HEK293 (cell line): ENCODE measurements at regions not wholly inside any gene's neighbourhood (a gene's known extent, or its start where the extent isn't known, plus 50 kb on each side); places are given as distances from the start of the nearest gene placed in this dataset.

ENCODE experiments used
- CTCF ChIA-PET: fragments of 350-600 bp; formaldehyde crosslinking; extraction: SDS; loops from one replicate; lab custom pipeline; 2021; ENCODE audit warnings: antibody characterized with exemption; lab: Yijun Ruan, JAX
- POLR2A ChIA-PET: fragments of 300-600 bp; formaldehyde crosslinking; extraction: SDS; loops from one replicate; lab custom pipeline; 2020; ENCODE audit warnings: antibody characterized with exemption, inconsistent platforms; lab: Yijun Ruan, JAX
- H3K27ac ChIP-seq: fragments of 200-500 bp; sonication (Bioruptor generic); 2 replicates; pipeline ENCODE4 v1.5.1; 2014; ENCODE audit warnings: low read depth, low read length, control low read depth, inconsistent platforms; ENCODE audit errors: extremely low read depth
- H3K36me3 ChIP-seq, 2 experiments: fragments of 200-500 bp in 1 of 2; sonication (Bioruptor generic) in 1 of 2; 1 replicate in 1 of 2; 2 replicates in 1 of 2; pipeline ENCODE4 v1.5.1; 2014 to 2017; ENCODE audit warnings: inconsistent platforms in 2 of 2, low read length in 2 of 2; ENCODE audit not compliant: control insufficient read depth in 2 of 2, insufficient read depth in 1 of 2
- H3K4me1 ChIP-seq: fragments of 200-500 bp; sonication (Bioruptor generic); 2 replicates; pipeline ENCODE4 v1.5.1; 2014; ENCODE audit warnings: mild to moderate bottlenecking, low read length, inconsistent platforms; ENCODE audit not compliant: control insufficient read depth, insufficient read depth
- H3K4me3 ChIP-seq: 2 replicates; pipeline ENCODE4 v1.5.1; 2011; ENCODE audit warnings: low read depth, mild to moderate bottlenecking, control low read depth, low read length, moderate library complexity
- H3K9me3 ChIP-seq: fragments of 200-500 bp; sonication (Bioruptor generic); 2 replicates; pipeline ENCODE4 v1.5.1; 2014; ENCODE audit warnings: low read depth, low read length, inconsistent platforms; ENCODE audit not compliant: control insufficient read depth, insufficient read depth
- FEZF1 ChIP-seq: fragments of 450-650 bp; formaldehyde crosslinking; IDR thresholded peaks from 2 replicates; pipeline ENCODE4 v1.5.1; 2016; ENCODE audit warnings: missing biosample characterization, missing genetic modification characterization
- MZF1 ChIP-seq: fragments of 450-650 bp; formaldehyde crosslinking; IDR thresholded peaks from 2 replicates; pipeline ENCODE4 v1.5.1; 2017; ENCODE audit warnings: missing biosample characterization, missing genetic modification characterization, borderline replicate concordance
- PRDM1 ChIP-seq: fragments of 450-650 bp; formaldehyde crosslinking; IDR thresholded peaks from 2 replicates; pipeline ENCODE4; 2016; ENCODE audit warnings: missing biosample characterization, missing genetic modification characterization
- PRDM4 ChIP-seq: fragments of 450-650 bp; formaldehyde crosslinking; IDR thresholded peaks from 2 replicates; pipeline ENCODE4 v1.5.1; 2017; ENCODE audit warnings: missing biosample characterization, missing genetic modification characterization
- SP7 ChIP-seq: fragments of 450-650 bp; formaldehyde crosslinking; IDR thresholded peaks from 2 replicates; pipeline ENCODE4 v1.5.1; 2016; ENCODE audit warnings: missing biosample characterization, missing genetic modification characterization
- WT1 ChIP-seq: fragments of 450-650 bp; formaldehyde crosslinking; IDR thresholded peaks from 2 replicates; pipeline ENCODE4 v1.5.1; 2016; ENCODE audit warnings: missing biosample characterization, missing genetic modification characterization
- ZFP3 ChIP-seq: fragments of 450-650 bp; formaldehyde crosslinking; IDR thresholded peaks from 2 replicates; pipeline ENCODE4 v1.5.1; 2016; ENCODE audit warnings: low read depth, missing biosample characterization, missing genetic modification characterization
- ZNF121 ChIP-seq: fragments of 450-650 bp; formaldehyde crosslinking; IDR thresholded peaks from 2 replicates; pipeline ENCODE4 v1.5.1; 2016; ENCODE audit warnings: missing biosample characterization, missing genetic modification characterization
- ZNF155 ChIP-seq: fragments of 450-650 bp; formaldehyde crosslinking; IDR thresholded peaks from 2 replicates; pipeline ENCODE4 v1.5.1; 2016; ENCODE audit warnings: missing biosample characterization, missing genetic modification characterization
- ZNF175 ChIP-seq: fragments of 450-650 bp; formaldehyde crosslinking; IDR thresholded peaks from 2 replicates; pipeline ENCODE4 v1.5.1; 2016; ENCODE audit warnings: missing biosample characterization, missing genetic modification characterization
- ZNF202 ChIP-seq: fragments of 450-650 bp; formaldehyde crosslinking; IDR thresholded peaks from 2 replicates; pipeline ENCODE4 v1.5.1; 2016; ENCODE audit warnings: missing biosample characterization, missing genetic modification characterization, borderline replicate concordance
- ZNF239 ChIP-seq: fragments of 450-650 bp; formaldehyde crosslinking; IDR thresholded peaks from 2 replicates; pipeline ENCODE4 v1.5.1; 2016; ENCODE audit warnings: missing biosample characterization, missing genetic modification characterization
- ZNF248 ChIP-seq: fragments of 450-650 bp; formaldehyde crosslinking; IDR thresholded peaks from 2 replicates; pipeline ENCODE4 v1.5.1; 2017; ENCODE audit warnings: missing biosample characterization, missing genetic modification characterization
- ZNF302 ChIP-seq: fragments of 450-650 bp; formaldehyde crosslinking; IDR thresholded peaks from 2 replicates; pipeline ENCODE4 v1.5.1; 2016; ENCODE audit warnings: missing biosample characterization, missing genetic modification characterization, low read depth
- ZNF449 ChIP-seq: fragments of 450-650 bp; formaldehyde crosslinking; IDR thresholded peaks from 2 replicates; pipeline ENCODE4 v1.5.1; 2017; ENCODE audit warnings: missing biosample characterization, mild to moderate bottlenecking, missing genetic modification characterization, moderate library complexity
- ZNF560 ChIP-seq: fragments of 450-650 bp; formaldehyde crosslinking; IDR thresholded peaks from 2 replicates; pipeline ENCODE4 v1.5.1; 2017; ENCODE audit warnings: missing biosample characterization, missing genetic modification characterization, borderline replicate concordance
- ZNF585B ChIP-seq: fragments of 450-650 bp; formaldehyde crosslinking; IDR thresholded peaks from 2 replicates; pipeline ENCODE4 v1.5.1; 2016; ENCODE audit warnings: missing biosample characterization, missing genetic modification characterization
- ZNF621 ChIP-seq: fragments of 450-650 bp; formaldehyde crosslinking; IDR thresholded peaks from 2 replicates; pipeline ENCODE4 v1.5.1; 2017; ENCODE audit warnings: missing biosample characterization, missing genetic modification characterization
- ZNF623 ChIP-seq: fragments of 450-650 bp; formaldehyde crosslinking; IDR thresholded peaks from 2 replicates; pipeline ENCODE4 v1.5.1; 2016; ENCODE audit warnings: missing biosample characterization, missing genetic modification characterization
- ZNF626 ChIP-seq: fragments of 450-650 bp; sonication (Bioruptor Pico); formaldehyde crosslinking; IDR thresholded peaks from 2 replicates; pipeline ENCODE4 v1.5.1; 2018; ENCODE audit warnings: missing biosample characterization, missing genetic modification characterization, inconsistent platforms
- ZNF660 ChIP-seq: fragments of 450-650 bp; IDR thresholded peaks from 2 replicates; pipeline ENCODE4 v1.5.1; 2018; ENCODE audit warnings: missing biosample characterization, mild to moderate bottlenecking, missing genetic modification characterization
- ZNF701 ChIP-seq: fragments of 450-650 bp; formaldehyde crosslinking; IDR thresholded peaks from 2 replicates; pipeline ENCODE4 v1.5.1; 2016; ENCODE audit warnings: missing biosample characterization, missing genetic modification characterization
- ZNF76 ChIP-seq: fragments of 450-650 bp; formaldehyde crosslinking; IDR thresholded peaks from 2 replicates; pipeline ENCODE4; 2016; ENCODE audit warnings: low read depth, missing biosample characterization, missing genetic modification characterization, borderline replicate concordance
- ZSCAN5A ChIP-seq: fragments of 450-650 bp; formaldehyde crosslinking; IDR thresholded peaks from 2 replicates; pipeline ENCODE4 v1.5.1; 2016; ENCODE audit warnings: missing biosample characterization, missing genetic modification characterization
- TF ChIP-seq, protein P1 (sequence below): fragments of 450-650 bp; formaldehyde crosslinking; IDR thresholded peaks from 2 replicates; pipeline ENCODE4 v1.5.1; 2016; ENCODE audit warnings: missing biosample characterization, missing genetic modification characterization

- TF ChIP-seq ZNF239 (tag by site-specific recombination) (no peak), SP7 (tag by site-specific recombination) (no peak), ZSCAN5A (tag by site-specific recombination) (no peak), ZNF175 (tag by site-specific recombination) (no peak), ZNF248 (no peak), ZFP3 (no peak), ZNF623 (tag by site-specific recombination) (no peak), ZNF76 (tag by site-specific recombination) (no peak), ZNF560 (tag by site-specific recombination) (no peak), ZNF585B (tag by site-specific recombination) (no peak)
Measured at GRCh38 chr15:39491115-39491885, 89.6 kb upstream of the THBS1 start (continued).

DNA sequence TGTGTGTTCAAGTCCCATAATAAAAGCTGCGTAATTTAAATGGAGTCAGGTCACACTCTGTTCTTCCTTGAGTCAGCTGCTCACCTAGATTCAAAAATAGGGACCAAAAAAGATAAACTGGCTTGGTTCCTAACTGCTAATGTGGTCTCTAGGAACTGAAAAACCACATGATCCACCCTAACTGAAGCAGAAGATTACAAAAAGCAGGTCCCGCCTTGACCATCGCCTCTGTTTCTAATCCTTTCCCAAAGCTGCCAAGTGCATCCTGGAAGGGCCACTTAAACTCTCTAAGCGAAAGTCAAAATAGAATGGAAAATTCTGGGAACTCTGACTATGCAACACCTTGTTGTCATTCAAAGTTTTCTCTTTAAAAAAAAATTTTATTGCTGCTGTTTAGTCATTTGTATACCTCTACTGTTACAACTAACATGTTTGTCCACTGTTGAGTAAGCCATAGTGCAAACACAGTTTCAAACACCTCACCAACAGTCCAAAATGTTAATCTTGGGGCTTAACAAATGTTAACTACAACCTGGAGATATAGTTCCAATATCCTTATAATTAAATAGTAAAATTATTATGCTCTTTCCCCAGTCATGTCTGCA is 88.9 kb upstream of the THBS1 start:
- H3K4me3 ChIP-seq = no peak overlapping the region
- H3K4me1 ChIP-seq = no peaks in the 10 kb centered on the region
- ChIA-PET CTCF (no interaction called here), POLR2A (no interaction called here)
- H3K9me3 ChIP-seq = no peaks in the 10 kb centered on the region
- TF ChIP-seq ZNF701 (no peak), SP7 (tag by site-specific recombination) (no peak), PRDM4 (no peak), PRDM1 (tag by site-specific recombination) (no peak), ZNF202 (tag by site-specific recombination) (no peak), MZF1 (tag by site-specific recombination) (no peak), ZNF302 (tag by site-specific recombination) (no peak)
- no peak overlapping the region for H3K27ac ChIP-seq
- H3K36me3 ChIP-seq = no peaks in the 10 kb centered on the region

DNA sequence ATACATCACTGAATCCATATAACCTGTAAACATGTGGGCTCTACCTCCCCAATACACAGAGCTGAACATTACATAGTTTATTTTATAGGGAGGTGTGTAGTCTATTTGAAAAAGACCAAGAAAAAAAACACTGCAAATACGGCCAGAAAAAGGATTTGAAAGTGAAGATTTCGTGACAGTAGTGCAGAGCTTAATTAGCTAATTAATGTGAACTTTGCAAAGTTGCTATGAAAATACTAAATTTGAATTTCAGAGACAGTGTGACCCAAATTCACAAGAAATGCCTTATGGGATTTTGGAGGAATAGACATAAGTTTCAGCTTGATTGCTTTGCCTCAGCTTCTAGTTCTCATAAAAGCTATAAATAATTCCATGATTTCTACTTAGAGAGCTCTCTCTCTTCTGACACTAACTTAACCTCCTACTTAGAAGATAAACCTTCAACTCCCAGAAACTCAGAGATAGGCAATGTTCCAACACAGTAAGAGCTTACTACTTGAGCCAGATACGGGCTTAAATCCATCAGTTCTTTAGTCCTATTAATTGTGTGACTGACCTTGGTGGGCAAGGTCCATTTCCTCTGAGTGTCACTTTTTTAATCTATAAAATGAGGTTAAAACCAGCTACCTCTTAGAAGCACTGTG is 87.3 kb upstream of the THBS1 start:
- CTCF ChIA-PET = no interaction called here
- Histone ChIP-seq H3K4me1 (no peaks in the 10 kb centered on the region), H3K36me3 (no peaks in the 10 kb centered on the region), H3K27ac (no peak overlapping the region), H3K9me3 (no peaks in the 10 kb centered on the region), H3K4me3 (no peak overlapping the region)
- POLR2A ChIA-PET = no interaction called here
- TF ChIP-seq ZNF121 (tag by site-specific recombination) (no peak), WT1 (no peak), ZNF660 (no peak), ZNF621 (tag by site-specific recombination) (no peak), ZNF626 (tag by site-specific recombination) (no peak), ZNF155 (no peak), ZNF449 (tag by site-specific recombination) (no peak), FEZF1 (tag by site-specific recombination) (no peak)
- TF ChIP-seq, protein P1, sequence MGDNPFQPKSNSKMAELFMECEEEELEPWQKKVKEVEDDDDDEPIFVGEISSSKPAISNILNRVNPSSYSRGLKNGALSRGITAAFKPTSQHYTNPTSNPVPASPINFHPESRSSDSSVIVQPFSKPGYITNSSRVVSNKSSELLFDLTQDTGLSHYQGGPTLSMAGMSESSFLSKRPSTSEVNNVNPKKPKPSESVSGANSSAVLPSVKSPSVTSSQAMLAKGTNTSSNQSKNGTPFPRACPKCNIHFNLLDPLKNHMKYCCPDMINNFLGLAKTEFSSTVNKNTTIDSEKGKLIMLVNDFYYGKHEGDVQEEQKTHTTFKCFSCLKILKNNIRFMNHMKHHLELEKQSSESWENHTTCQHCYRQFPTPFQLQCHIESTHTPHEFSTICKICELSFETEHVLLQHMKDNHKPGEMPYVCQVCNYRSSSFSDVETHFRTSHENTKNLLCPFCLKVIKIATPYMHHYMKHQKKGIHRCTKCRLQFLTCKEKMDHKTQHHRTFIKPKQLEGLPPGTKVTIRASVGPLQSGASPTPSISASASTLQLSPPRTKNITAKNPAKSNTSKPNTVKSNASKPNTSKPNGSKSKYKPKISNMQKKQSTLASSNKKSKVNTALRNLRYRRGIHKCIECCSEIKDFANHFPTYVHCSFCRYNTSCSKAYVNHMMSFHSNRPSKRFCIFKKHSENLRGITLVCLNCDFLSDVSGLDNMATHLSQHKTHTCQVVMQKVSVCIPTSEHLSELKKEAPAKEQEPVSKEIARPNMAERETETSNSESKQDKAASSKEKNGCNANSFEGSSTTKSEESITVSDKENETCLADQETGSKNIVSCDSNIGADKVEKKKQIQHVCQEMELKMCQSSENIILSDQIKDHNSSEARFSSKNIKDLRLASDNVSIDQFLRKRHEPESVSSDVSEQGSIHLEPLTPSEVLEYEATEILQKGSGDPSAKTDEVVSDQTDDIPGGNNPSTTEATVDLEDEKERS (tag by site-specific recombination) = no peak
